Loucy (cell line): ENCODE measurements at regions not wholly inside any gene's neighbourhood (a gene's known extent, or its start where the extent isn't known, plus 50 kb on each side); places are given as distances from the start of the nearest gene placed in this dataset.

Experiments used
- EZH2phosphoT487 ChIP-seq: fragments of 200-600 bp; IDR thresholded peaks from 2 replicates; pipeline ENCODE4 v1.6.1; 2018; ENCODE audit warnings: antibody characterized with exemption, mild to moderate bottlenecking, moderate library complexity, borderline replicate concordance
- TF ChIP-seq, protein P1 (sequence below): fragments of 200-600 bp; sonication (generic); conservative IDR thresholded peaks from 2 replicates; pipeline ENCODE4 v1.5.1; 2014; ENCODE audit warnings: mild to moderate bottlenecking, antibody characterized with exemption, low read length

DNA sequence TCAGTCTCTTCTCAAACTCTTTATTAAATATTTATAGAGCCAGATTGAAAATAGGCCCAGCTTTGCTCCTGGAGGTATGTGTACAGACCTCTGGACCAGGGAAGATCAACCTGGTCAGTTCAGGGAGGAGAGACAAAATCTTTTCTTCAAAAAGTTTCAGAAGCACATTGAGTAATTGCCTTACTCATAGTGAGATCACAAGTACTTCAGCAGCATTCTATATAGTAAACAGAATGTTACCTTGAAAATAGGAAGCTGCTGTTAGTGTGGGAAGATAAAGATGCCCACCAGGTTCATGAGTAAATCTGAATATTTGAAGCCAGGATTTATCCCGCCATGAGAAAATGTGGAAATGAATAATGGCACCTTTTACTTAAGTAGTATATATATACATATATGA lies 665.9 kb upstream of the CITED2 start:
- TF ChIP-seq, protein P1, sequence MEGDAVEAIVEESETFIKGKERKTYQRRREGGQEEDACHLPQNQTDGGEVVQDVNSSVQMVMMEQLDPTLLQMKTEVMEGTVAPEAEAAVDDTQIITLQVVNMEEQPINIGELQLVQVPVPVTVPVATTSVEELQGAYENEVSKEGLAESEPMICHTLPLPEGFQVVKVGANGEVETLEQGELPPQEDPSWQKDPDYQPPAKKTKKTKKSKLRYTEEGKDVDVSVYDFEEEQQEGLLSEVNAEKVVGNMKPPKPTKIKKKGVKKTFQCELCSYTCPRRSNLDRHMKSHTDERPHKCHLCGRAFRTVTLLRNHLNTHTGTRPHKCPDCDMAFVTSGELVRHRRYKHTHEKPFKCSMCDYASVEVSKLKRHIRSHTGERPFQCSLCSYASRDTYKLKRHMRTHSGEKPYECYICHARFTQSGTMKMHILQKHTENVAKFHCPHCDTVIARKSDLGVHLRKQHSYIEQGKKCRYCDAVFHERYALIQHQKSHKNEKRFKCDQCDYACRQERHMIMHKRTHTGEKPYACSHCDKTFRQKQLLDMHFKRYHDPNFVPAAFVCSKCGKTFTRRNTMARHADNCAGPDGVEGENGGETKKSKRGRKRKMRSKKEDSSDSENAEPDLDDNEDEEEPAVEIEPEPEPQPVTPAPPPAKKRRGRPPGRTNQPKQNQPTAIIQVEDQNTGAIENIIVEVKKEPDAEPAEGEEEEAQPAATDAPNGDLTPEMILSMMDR: no peak
- no peak for TF ChIP-seq EZH2phosphoT487
